ENCODE measurements at regions not wholly inside any gene's neighbourhood (a gene's known extent, or its start where the extent isn't known, plus 50 kb on each side); places are given as distances from the start of the nearest gene placed in this dataset.

- TF ChIP-seq CTCF (IDR thresholded peaks at IDR 0.05): no peak
- TF ChIP-seq POLR2A (IDR thresholded peaks at IDR 0.05; ENCODE audit: low read length): no peak
- no peak for TF ChIP-seq CHD2 (IDR thresholded peaks at IDR 0.05; ENCODE audit: low read length, partially characterized antibody)
- TF ChIP-seq MYC (IDR thresholded peaks at IDR 0.05; ENCODE audit: borderline replicate concordance, low read length): no peak
- no peak for TF ChIP-seq EP300 (IDR thresholded peaks at IDR 0.05)
These were observed 1117.0 kb downstream of the DSC3 start for GRCh38 chr18:29925566-29925965.
